OCI-LY1 (cell line): ENCODE measurements at regions not wholly inside any gene's neighbourhood (a gene's known extent, or its start where the extent isn't known, plus 50 kb on each side); places are given as distances from the start of the nearest gene placed in this dataset.

Experiments used
- CTCF ChIP-seq: fragments of 200-600 bp; sonication (generic), shearing (Covaris generic); IDR thresholded peaks from 2 replicates; pipeline ENCODE4 v1.5.1; 2017; ENCODE audit warnings: mild to moderate bottlenecking, antibody characterized with exemption, low read length, moderate library complexity, mixed read lengths
- EZH2 ChIP-seq: fragments of 200-600 bp; sonication (generic), shearing (Covaris generic); IDR thresholded peaks from 2 replicates; pipeline ENCODE4 v1.8.0; 2017; ENCODE audit warnings: borderline replicate concordance, mixed run types, mild to moderate bottlenecking, antibody characterized with exemption, low read length, moderate library complexity, mixed read lengths

DNA sequence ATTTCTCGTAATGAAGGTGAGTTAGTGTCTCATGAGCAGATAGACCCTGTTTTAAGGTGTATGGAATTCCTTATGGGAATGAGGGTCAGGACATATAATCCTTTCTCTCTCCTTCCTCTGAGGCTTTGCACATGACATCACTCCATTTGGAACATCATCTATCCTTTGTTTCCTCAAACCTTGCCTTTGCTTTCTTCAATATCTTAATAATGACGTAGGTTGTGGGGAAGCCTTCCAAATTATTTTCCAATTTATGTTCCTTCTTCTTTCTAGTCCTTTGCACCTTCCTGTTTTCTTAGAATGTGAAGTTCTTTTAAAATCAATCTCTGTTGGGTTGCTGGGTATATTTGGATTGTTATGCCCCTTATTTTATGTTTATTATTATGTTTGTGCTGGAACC is 502.9 kb upstream of the STXBP6 start:
- TF ChIP-seq CTCF = no peak
- no peak for TF ChIP-seq EZH2
